ENCODE measurements at regions not wholly inside any gene's neighbourhood (a gene's known extent, or its start where the extent isn't known, plus 50 kb on each side); places are given as distances from the start of the nearest gene placed in this dataset.

DNA sequence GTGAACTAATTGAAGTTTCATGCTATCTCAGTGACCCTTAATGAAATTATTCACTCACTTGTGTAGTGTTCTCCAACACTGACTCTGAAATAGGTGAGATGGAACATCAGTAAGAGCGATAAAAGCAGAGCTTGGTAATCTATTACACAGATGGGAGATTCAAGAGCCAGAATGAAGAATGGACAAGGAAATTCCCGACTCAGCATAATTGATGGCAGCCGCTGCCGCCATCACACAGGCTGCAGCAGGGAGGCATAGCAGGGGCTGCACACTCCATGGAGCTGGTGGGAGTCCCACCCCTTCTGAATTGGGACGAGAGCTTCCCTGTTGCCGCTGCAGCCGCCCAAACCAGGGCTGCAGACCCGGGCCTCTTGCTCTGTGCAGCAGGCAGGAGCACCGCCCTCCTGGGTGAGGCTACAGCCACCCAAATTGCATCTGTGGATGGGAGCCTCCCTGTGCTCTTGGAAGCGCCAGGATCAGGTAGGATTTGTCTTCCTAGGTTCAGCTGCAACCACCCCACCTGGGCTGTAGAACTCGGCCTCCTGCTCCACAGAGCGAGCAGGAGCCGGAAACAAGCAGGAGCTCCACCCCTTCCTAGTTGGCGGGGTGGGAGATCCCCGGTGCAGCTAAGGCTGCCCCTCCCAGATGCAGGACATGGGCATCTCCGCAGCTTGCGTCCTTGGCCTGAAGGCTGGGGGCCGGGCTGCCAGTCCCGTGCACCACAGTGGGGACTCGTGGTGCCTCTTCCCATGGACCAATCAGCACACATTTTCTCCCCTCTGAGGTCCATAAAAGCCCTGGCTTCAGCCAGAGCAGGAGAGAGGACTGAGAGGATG lies 535.1 kb upstream of the LUZP2 start:
- DNase-seq = no peak

DNA sequence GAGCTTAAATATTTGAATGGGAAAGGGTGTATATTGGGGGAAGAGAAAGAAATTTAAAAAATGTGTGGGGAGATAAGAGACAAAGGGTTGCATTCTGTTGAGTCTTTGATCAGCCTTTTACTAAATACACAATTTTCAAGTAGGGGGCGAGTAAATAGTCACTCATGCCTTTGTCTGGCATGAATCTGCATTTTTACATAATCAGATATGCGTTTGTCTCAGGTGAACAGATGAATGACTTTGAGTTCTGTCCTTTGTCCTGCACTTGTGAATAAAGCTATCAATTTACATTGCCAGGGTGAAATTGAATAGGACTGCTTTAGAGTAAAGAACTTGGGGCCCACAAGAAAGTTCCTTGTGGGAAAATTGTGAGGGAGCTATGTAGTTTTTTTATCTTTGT lies 523.6 kb upstream of the LUZP2 start:
- DNase-seq = no peak

DNA sequence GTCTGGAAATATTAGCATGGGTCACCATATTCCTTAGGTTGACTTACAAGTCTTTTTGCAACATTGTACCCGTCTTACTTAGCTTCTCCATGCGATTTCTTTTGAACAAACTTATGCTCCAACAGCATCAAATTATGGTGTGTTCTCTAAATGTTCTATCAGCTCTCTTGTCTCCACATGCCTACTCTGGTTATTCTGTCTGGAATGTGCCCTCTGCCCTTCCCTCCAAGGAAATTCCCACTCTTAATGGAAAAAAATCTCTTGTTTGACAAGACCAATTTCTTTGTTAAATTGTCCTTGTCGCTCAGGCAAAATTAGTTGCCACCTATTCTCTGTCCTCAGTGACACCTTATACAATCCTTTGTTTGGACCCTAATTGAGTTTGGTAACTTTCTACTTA lies 522.8 kb upstream of the LUZP2 start:
- no peak for DNase-seq

DNA sequence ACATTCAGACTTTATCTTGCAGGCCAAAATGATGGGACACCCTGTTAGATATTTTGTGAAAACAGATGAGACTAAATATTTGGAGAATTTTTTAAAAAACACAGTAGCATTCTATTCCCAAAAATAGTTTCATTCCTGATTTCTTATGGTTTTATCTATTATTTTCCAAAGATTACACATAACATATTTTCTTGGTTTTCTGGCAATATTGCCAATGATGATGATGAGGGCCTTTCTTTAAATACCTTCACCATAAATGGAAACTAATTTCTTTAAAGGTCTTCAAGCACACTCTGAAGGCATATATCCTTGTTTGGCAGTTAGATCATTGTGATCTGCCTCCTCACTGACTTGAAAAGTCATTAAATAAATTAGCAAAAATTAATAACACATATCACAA lies 522.3 kb upstream of the LUZP2 start:
- DNase-seq = no peak

DNA sequence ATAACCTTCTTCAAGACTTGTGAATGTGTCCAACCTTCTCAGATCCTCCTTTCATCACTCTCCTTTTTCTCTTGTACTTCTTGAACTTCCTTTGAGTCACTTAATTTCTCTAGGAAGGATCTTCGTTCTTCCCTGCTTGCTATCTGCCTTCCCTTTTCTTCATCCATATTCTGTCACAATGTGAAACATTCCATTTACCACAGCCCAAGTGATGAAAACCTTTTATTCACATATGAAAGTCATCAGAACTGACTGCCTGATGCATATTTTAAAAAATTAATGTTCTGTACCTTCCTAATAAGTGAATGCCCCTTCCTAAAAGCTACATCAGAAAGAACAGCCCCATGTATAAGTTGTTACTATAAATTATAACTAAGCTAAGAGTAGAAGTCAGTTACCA lies 520.4 kb upstream of the LUZP2 start:
- no peak for DNase-seq

DNA sequence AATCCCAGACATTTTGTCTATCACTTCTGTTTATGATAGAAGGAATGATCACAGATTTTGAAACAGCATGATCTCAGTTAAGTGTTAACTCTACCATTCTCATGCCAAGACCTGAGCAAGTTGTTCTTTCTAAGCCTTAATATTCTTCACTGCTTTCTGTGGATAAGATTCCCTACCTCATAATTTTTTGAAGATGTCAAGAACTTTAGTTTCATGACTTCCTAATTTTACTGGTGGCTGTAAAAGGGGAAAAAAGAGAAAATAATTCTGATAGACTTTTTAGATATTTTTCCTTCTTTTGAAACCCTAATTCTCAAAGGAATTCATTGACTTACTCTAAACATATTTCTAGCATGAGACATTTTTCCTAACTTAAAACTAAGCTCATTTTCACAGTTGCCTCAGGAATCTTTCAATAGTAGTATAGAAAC lies 520.0 kb upstream of the LUZP2 start:
- DNase-seq = no peak

DNA sequence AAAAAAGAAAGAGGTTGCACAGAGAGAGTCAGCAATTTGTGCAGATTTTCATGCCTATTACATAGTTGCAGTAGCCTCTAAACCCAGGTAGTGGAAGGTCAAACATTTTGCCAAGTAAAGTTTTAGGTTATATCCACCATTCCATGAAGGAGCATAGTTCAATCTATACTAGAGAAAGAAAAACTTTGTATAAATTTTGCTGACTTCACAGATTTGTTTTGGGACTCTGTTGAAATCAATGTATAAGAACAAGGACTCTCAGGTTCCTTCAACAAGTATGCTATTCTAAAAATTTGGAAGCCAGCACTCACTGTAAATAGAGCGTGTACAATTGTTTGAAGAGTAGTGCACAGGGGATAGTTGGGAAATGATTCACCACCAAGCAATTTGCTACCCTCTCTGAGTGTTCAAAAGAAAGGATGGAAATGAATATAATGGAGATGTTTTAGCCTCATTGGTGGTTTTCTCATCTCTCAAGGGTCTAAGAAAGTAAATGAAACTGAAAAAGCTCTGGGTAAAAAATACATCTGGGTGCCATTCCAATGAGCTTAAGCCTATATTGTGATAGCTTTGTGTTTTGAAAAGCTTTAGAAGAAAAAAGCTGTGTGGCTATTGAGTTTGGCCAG lies 508.4 kb upstream of the LUZP2 start:
- peak in 1 of 3 experiments; percentile 7 for DNase-seq

DNA sequence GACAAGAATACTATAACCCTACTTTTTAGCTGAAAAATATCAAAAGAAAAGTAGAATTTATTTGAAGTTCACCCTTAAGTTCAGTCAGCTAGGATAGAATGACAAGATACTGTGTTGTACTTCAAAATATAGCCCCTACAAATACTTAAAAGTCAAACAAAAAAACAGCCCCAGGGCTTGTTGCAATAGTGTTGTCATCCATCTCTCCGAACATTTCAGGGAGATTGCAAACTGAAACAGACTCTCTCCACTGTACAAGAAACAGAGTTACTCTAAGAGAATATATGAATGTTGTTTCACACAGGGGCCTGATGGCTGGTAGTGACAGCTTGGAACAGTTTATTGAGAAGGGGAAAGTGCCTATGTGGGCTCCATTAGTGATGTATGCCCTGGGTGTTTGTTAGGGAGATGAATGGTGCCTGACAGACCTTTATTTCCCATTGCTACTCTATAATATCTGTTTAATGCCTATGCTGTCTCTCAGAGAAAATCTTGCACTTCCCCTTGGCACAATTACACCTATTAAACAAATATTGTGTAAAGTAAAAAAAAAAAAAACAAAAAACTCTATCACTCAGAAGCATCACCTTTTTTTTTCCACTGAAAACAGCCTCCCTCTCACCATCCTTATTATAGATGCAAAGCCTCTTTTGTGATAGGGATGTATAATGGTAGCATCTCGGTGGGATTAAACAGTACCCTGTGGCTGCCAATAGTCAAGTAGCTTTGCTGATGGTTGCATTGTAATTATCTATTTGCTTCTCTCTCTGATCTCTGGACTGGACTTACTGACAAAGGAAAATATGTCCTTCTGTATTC lies 506.3 kb upstream of the LUZP2 start:
- peak in 2 of 3 experiments; percentile 10 to 54 for DNase-seq

DNA sequence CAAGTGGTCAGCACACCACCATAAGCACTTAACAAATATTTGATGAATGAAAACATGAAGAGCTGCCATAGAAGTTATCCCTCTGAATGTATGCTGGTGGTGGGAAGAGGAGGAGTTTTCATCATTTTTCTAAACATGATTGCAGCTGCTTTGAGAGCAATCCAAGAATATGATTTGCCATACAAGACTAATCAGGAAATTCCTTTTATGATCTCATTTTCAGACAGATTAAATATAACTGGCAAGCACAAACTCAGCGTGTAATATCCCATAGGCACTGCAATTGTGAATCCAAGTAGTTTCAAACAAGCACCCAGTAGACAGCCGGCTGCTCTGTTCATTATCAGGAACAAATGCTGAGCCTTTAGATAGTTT lies 505.7 kb upstream of the LUZP2 start:
- no peak for DNase-seq

DNA sequence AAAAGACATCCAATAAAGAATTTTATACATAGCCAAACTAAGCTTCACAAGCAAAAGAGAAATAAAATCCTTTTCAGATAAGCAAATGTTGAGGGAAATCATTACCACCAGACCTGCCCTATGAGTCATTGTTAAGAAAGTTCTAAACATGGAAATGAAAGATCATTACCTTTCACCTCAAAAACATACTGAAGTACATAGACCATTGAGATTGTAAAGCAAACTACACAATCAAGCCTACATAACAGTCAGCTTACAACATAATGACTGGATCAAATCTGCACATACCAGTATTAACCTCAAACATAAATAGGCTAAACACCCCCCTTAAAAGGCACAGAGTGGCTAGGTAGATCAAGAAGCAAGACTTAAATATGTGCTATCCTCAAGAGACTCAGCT lies 501.0 kb upstream of the LUZP2 start:
- DNase-seq = no peak

DNA sequence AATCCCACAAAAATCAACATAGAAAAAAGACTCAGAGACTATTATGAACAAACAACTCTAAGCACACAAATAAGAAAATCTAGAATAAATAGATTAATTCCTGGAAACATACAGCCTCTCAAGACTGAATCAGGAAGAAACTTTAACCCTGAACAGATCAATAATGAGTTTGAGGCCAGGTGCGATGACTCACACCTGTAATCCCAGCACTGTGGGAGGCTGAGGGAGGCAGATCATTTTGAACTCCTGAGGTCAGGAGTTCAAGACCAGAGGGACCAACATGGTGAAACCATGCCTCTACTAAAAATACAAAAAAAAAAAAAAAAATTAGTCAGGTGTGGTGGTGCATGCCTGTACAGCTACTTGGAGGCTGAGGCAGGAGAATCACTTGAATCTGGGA lies 499.5 kb upstream of the LUZP2 start:
- DNase-seq = no peak

DNA sequence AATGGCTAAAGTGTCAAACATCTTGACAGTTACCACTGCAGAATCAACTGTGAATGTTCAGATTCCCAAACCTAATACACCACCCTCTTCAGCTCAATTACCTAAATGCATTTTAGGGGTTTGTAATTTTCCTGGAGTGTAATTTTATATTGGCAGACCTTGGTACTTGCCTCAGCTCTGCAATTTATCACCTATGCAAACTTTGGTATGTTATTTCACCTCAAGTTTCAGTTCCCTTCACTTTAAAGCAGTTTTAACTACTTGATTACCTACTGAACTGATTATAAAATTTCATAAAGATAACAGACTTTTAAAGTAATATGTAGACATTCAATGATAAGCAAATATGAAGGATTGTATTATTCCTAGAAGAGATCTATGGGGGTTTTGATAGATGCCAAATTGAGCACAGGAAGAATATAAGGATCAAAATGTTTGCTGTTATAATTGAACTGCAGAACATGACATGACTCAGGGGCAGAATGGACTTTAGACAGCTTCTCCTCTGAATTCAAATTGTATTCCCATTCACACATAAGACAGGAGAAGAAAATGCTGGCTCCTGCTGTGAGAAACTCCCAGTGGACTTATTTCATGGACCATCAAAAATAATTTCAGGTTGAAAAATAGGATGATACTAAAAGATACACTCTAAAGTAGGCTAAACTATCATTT lies 491.5 kb upstream of the LUZP2 start:
- DNase-seq = no peak

DNA sequence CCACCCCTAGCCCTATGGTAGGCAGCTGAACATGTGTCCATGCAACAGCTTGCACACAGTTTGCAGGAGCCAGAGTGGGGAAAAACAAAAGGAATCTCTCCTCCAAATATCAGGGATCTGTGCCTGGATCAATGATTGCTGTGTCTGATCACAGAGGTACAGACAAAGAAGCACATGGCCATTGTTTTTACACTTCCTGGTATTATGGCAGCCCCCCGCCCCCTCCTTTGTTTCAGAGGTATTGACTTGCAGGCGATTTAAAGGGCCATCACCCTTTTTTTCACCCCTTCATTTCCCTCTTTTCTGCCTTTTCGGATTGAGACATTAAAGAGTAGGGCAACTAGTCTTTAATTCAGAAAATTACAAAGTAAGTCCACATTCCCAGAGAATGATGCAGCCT lies 453.0 kb upstream of the LUZP2 start:
- no peak for DNase-seq

DNA sequence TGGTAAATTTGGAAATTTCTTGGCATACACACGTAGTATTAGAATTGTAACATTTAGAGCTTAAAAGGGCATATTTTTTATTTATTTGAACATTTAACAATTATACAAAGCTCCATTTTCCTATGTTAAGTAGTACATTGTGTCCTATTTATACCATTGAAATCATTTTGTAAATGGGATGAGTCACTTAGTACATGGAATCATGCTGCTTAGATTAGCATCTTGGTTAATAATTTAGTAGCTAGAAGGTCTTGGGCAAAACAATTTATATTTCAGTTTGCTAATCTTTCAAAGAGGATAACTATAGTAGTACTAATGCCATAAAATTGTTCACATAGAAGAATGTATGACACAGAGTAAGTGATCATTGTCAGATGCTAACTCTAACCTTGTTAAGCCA lies 450.1 kb upstream of the LUZP2 start:
- DNase-seq = no peak

DNA sequence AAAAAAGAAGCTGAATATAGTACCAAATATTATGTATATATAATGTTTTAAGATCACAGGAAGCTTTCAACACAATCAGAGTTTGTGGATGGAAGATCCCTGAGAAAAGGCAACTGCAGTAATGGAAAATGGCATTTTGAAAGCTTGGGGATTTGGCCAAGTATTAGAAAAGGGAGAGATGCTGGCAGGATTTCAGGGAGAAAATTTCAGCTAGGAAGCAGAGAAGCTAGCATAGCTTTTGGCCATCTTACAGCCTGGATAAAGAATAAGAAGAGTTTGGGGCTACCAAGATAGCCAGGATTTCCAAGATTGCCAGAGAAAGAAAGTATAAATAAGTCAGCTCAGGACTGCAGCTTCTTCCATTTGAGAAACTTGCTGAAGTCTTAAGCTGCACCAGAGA lies 440.8 kb upstream of the LUZP2 start:
- no peak for DNase-seq

DNA sequence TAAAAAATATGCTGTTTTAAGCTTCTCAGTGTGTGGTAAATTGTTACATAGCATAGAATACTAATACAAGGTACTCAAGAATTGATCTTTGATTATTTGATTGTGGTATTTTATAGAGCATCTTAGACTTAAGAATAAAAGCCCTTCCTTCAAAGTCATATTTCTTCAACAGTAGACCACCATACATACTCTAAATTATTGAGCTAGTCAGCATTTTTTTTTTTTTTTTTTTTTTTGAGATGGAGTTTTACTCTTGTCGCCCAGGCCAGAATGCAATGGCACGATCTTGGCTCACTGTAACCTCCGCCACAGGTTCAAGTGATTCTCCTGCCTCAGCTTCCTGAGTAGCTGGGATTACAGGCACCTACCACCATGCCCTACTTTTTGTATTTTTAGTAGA lies 436.7 kb upstream of the LUZP2 start:
- DNase-seq = no peak

DNA sequence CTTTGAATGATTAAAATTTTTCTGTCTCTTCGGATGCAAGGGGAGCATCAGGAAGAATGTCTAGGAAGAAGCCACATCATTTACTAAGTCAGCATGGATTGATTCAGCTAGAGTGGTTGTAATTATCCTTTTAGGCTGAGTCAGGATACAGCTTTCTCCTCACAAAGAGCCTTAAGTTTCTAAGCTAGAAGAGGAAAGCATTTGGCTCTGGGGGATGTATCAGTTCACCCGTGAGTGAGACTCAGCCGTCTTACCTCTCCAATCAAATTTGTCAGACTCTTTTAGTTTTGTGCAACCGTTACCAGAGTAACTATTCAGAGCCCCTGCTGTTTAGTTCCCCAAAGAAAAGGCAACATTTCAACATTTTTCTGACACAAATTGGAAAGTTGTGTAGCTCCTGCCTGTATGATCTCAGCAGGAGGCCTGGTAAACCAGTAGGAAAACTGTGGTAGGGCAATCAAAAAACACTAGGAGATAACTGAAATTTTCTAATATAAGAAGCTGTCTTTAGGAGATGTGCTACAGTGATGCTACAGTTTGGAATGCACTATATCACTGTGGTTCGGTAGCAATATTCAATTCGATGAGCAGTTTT lies 432.4 kb upstream of the LUZP2 start:
- peak in 1 of 3 experiments; percentile 6 for DNase-seq

DNA sequence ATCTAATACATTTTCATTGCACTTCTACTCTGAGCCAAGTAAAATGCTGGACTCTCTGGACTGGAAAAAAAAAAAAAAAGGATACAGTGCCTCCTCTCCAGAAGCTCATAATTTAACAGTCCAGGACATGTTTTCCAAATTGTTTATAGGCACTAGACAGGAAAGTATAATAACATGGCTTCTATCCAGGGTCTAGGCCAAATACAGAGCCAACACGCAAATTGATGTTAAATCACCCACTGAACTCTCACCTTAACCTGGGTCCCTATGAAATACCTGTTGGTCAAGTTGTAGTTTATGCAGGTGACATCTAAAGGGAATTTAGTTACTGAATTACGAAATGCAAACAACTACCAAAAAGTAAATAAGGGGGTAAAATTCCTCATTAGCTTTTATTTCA lies 428.7 kb upstream of the LUZP2 start:
- no peak for DNase-seq

DNA sequence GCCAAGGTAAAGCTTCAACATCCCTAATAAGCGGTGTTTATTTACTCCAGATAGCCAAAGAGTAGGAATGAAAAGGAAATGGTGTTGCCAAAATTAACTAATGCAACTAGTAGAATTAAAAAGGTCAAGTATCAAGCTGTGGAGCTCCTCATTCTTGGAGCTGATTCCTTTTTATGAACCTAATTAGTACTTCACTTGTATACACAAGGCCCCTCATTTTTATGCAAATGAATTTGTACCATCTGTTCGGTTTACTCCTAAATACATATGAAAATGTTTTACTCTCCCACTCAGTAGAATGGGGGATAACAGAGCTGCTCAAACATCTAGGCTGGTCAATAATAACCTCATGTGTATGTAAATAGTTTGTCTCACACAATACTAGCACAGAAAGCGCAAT lies 426.4 kb upstream of the LUZP2 start:
- peak in 1 of 3 experiments; percentile 42 for DNase-seq

DNA sequence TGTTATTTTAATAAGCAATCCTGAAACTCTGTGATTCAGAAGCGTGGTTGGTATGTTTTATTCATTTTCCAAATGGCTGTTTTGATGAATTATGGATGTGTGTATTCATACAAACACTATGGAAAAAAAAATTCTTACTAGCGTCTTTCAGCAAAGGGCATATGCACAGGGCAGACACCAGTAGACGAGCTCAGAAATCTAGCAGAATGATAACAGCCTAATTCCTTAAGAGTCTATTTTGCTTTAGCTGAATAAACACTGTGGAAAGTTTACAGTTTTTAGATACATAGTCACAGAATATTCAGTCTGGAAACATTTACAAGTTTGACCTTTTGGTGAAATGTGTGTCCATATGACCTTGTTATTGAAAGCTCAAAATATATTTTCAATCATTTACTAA lies 418.8 kb upstream of the LUZP2 start:
- no peak for DNase-seq

DNA sequence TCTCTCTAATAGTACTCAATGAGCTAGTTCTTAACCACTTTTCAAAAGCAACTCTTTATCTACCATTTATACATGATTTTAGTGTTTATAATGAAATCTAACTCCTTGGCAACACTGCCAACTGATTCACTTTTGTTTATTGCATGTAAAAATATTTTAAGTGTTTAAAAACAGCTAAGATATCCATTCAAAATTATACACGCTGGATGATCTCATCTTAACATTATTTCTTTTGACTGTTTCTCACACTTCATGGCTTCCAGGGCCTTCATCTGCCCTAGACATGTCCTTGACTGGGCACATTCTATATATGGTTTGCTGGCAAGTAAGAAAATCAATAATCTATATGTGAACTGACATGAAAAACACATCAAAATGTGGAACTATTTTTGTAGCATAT lies 414.6 kb upstream of the LUZP2 start:
- DNase-seq = no peak

DNA sequence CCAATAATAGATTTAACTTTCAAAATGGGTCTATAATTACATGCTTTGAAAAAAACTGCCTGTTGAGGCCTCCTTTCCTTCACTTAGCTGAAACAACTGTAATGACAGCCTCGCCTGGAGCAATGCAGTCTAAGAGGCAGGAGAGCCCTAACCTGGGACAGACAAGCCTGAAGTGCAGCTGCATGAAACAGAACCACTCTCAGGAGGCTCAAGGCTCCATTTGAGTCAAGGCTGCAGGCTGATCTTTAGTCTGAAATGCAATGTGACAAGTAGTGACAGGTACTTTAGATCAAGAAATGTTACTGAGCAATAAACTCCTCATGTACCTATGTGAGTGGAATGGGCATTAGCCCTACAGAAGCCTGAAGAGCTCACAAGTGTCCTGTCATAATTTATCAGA lies 414.0 kb upstream of the LUZP2 start:
- peak in 2 of 3 experiments; percentile 52 to 82 for DNase-seq

DNA sequence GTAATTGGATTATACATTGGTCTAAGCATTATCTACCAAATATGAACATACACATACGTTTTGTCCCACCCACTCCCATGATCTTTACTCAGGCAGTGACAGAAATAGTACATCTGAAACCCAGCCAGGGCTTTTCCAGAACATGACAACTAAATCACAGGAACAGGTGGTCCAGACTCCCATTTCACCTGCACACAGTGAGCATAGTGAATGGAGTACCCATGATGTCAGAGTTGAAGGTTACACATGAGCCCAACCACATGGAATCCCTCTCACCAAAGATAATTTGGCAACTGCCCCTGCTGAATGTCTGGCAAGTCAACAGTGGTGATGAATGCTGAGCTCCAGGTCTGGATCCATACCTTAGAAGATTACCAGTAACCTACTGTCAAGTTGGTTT lies 411.9 kb upstream of the LUZP2 start:
- no peak for DNase-seq

Data from NCI-H1417 (cell line).